ENCODE measurements at regions not wholly inside any gene's neighbourhood (a gene's known extent, or its start where the extent isn't known, plus 50 kb on each side); places are given as distances from the start of the nearest gene placed in this dataset.
"Not testable (repeated sequence)": the region's sequence is repeated elsewhere in the genome, so short reads cannot be mapped to it uniquely, and the experiment has no call there.

DNA sequence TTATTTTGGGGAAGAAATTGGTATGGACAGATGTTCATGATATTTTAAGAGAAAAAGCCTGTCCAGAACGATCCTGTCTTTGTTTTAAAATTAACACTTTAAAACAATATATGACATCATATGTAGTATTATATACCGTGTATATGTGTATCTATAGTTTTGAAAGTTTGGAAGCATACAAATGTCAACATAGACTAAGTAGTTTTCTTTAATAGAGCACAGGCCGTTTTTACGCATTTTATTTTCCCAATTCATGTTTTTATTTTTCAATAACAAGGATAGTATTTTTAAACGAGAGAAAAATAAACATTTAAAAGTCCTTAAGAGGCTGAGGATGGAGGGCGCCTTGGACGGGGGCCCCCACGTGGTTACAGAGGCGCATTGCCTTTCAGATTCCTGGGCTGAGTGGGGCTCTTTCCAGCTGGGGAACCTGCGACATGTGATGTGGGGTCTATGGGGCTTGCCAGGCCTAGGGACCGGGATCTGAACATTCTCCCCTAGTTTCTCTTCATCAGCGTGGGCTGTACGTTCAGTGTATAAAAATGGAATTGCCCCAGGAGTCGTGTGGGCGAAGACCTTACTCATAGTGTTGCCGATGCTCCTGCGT lies 127.8 kb upstream of the ZNF746 start:
- Histone ChIP-seq H3K4me1 (ENCODE audit: control insufficient read depth, insufficient read depth, low read length) (peaks cover 20% of the 10 kb centered on the region), H3K9ac (ENCODE audit: low read length) (peak overlapping the region; percentile 94), H3K36me3 (ENCODE audit: control insufficient read depth, insufficient read depth, low read length) (no peaks in the 10 kb centered on the region), H3K27me3 (ENCODE audit: control insufficient read depth, insufficient read depth, low read length) (no peaks in the 10 kb centered on the region), H3K9me3 (ENCODE audit: control insufficient read depth, low read length) (no peaks in the 10 kb centered on the region), H3K4me3 (ENCODE audit: low read length) (peak overlapping the region; percentile 72)

DNA sequence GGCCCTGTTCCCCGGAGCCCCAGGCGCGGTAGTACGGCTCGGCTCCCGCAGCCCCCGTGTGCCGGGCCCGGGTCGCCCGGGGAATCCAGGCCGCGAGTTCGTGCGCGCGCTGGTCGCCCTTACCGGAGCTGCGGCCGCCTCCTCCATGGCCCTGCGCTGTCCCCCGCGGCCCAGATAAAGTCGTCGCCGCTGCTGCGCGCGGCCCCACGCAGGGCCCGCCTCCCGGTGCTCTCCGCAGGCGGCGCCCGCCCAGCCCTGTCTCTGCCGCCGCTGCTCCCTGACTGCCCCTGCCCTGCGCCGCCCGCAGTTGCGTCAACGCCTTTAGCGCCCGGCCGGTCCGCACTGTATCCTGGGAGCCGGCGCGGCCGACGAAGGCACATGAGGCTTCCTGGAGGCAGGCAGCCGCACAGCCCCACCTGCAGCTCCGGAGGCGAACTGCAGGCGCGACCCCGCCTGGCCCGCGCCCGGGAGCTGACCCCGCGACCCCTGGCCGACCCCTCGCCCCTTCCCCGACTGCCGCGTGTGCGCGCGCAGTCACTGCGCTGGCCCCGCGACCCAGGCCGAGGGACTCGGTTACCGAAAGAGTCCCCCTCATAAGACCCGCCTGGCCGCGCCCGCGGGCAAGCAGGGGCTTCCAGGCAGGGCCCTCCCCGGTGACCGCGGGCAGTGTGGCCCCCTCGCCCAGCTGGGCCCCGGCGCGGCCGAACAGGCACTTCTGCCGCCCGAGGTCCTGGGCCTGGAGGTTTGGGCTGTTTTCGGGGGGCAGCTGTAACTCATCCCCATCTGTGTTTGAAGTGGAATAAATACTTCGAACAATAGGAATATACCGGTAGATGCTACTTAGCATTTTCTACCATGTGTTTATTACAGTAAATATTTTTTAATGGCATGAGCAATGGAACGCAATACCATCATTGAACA lies 127.1 kb upstream of the ZNF746 start:
- peak overlapping the region; percentile 94 for H3K9ac ChIP-seq (ENCODE audit: low read length)
- peaks cover 20% of the 10 kb centered on the region for H3K4me1 ChIP-seq (ENCODE audit: control insufficient read depth, insufficient read depth, low read length)
- no peaks in the 10 kb centered on the region for H3K27me3 ChIP-seq (ENCODE audit: control insufficient read depth, insufficient read depth, low read length)
- H3K4me3 ChIP-seq (ENCODE audit: low read length), result peak overlapping the region; percentile 72
- H3K36me3 ChIP-seq (ENCODE audit: control insufficient read depth, insufficient read depth, low read length), result no peaks in the 10 kb centered on the region
- no peaks in the 10 kb centered on the region for H3K9me3 ChIP-seq (ENCODE audit: control insufficient read depth, low read length)

DNA sequence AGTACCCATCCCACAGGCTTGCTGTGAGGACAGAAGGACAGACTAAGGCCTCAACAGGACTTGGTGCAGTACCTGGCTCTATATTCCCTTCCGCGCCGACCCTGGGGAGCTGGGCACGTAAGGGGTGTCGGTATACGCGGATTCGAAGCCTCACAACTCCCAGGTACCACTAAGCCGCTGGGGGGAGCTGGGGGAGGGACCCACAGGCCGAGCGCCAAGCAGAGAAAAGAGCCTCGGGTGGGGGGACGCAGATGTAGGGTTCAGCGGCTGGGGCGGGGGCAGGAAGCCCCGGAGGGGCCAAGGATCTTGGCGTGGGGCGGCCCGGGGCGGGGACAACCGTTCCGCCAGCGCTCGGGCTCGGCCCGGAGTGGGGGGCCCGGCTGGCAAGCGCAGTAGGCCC lies 126.4 kb upstream of the ZNF746 start:
- Histone ChIP-seq H3K9ac (ENCODE audit: low read length) (peak overlapping the region; percentile 94), H3K9me3 (ENCODE audit: control insufficient read depth, low read length) (no peaks in the 10 kb centered on the region), H3K27me3 (ENCODE audit: control insufficient read depth, insufficient read depth, low read length) (no peaks in the 10 kb centered on the region), H3K36me3 (ENCODE audit: control insufficient read depth, insufficient read depth, low read length) (no peaks in the 10 kb centered on the region), H3K4me1 (ENCODE audit: control insufficient read depth, insufficient read depth, low read length) (peaks cover 20% of the 10 kb centered on the region), H3K4me3 (ENCODE audit: low read length) (peak overlapping the region; percentile 60)

DNA sequence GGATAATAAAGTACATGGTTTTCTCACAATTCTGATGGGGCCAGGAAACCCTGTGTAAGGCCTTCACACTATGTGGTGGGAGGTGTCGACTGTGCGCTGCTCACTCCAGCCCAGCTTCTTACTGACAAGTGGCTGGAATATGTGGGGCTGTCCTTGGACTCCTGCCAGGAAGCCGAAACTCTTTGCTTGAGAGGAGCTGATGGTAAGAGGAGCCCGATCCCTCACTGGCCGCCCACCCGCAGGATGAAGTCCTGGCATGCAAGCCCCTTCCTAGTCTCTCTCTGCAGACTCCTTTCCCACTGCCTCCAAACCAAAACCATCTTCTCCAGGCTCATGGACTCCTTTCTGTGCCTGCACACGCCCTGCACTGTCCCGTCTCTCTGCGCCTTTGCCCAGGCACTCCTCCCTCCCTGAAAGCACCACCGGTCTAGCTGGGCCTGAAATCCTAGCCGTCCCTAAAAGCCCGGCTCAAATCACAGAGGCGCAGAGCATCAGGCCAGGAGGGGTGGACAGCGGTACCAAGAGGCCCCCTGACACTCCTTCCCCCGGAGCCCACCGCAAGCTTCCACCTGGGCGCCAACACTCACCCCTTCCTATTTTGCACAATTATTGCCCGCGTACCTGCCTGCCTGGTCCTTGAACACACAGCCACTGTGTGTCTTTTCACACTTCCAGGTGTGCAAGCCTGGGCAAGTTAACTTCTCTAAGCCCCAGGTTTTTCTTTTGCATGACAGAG lies 125.8 kb upstream of the ZNF746 start:
- H3K36me3 ChIP-seq (ENCODE audit: control insufficient read depth, insufficient read depth, low read length); H3K9me3 ChIP-seq (ENCODE audit: control insufficient read depth, low read length); H3K27me3 ChIP-seq (ENCODE audit: control insufficient read depth, insufficient read depth, low read length): not testable (repeated sequence)
- peak overlapping the region; percentile 94 for H3K9ac ChIP-seq (ENCODE audit: low read length)
- peaks cover 20% of the 10 kb centered on the region for H3K4me1 ChIP-seq (ENCODE audit: control insufficient read depth, insufficient read depth, low read length)
- H3K4me3 ChIP-seq (ENCODE audit: low read length), result peak overlapping the region; percentile 60

DNA sequence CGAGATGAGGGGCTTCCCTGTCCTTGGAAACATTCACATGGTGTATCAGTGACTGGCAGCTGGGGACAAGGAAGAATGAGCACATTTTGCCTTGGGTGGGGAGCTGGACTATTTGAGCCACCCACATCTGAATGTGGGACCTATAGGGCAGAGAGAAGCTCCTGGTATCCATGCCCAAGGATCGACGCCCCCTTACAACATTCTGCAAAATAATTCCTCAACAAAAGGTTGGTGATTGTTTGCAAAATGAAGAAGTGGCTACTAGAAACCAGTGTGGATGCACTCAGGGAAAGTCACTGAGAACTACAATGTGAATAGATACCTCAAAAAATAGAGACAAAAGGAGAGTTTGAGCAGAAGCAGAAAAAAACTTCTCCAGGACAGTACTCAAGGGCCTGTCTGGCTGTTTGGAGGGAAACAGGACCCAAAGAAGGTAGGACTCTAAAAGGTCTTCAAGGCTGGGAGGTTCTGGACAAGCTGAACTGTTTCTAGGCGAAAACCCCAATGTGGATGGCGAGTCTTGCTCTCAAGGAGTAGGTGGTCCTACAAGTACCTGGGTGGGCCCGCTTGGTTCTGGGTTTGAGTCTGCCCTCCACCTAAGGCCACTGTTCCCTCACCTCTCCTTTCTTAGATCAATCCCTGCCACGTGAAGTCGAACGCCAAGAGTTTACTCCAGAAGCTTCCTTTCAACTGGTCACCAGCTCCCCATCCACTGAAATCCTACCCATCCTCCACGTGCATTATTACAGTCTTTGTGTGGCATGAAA lies 125.0 kb upstream of the ZNF746 start:
- no peak overlapping the region for H3K4me3 ChIP-seq (ENCODE audit: low read length)

DNA sequence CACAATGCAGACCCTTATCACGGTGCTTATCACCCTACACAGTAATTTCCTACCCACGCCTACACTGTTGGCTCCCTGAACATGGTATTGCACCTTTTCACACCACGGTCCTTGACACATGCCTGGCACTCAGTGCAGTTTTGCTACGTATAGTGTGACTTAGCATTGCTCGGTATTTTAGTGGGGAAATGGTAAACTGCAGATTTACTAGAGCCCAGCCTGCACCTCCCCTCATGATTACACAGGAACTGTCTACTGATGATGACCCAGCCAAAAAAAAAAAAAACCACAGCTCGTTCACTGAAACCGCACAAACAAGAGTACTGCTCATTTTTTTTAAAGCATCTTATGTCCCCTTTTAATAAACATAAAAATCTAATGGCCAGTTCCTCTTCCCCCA lies 124.2 kb upstream of the ZNF746 start:
- Histone ChIP-seq H3K9ac (ENCODE audit: low read length) (no peak overlapping the region), H3K4me1 (ENCODE audit: control insufficient read depth, insufficient read depth, low read length) (peaks cover 20% of the 10 kb centered on the region), H3K9me3 (ENCODE audit: control insufficient read depth, low read length) (no peaks in the 10 kb centered on the region), H3K4me3 (ENCODE audit: low read length) (no peak overlapping the region), H3K36me3 (ENCODE audit: control insufficient read depth, insufficient read depth, low read length) (no peaks in the 10 kb centered on the region), H3K27me3 (ENCODE audit: control insufficient read depth, insufficient read depth, low read length) (no peaks in the 10 kb centered on the region)

More for the DNA sequence above, 125.0 kb upstream of the ZNF746 start:
- Histone ChIP-seq H3K27me3 (ENCODE audit: control insufficient read depth, insufficient read depth, low read length) (no peaks in the 10 kb centered on the region), H3K36me3 (ENCODE audit: control insufficient read depth, insufficient read depth, low read length) (no peaks in the 10 kb centered on the region), H3K9me3 (ENCODE audit: control insufficient read depth, low read length) (no peaks in the 10 kb centered on the region), H3K9ac (ENCODE audit: low read length) (peak overlapping the region; percentile 6), H3K4me1 (ENCODE audit: control insufficient read depth, insufficient read depth, low read length) (peaks cover 20% of the 10 kb centered on the region)

DNA sequence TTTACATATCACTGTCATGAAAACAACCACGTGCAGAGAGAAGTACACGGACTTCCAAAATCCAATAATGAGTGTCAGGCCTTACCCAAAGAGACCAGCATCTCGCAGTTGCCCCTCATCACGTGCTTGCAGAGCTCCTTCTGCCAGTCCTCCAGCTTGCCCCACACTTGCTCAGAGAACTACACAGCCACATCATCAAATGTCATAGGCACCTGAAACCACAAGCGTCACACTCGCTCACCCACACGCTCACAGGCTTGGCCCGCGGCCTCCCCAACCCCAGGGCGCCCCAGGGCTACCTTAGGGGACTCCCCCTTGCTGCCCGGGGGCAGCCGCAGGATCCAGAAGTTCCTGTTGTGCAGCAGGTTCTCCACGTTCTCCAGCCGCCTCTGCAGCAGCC lies 123.4 kb upstream of the ZNF746 start:
- peaks cover 20% of the 10 kb centered on the region for H3K4me1 ChIP-seq (ENCODE audit: control insufficient read depth, insufficient read depth, low read length)
- no peaks in the 10 kb centered on the region for H3K36me3 ChIP-seq (ENCODE audit: control insufficient read depth, insufficient read depth, low read length)
- no peaks in the 10 kb centered on the region for H3K27me3 ChIP-seq (ENCODE audit: control insufficient read depth, insufficient read depth, low read length)
- no peak overlapping the region for H3K9ac ChIP-seq (ENCODE audit: low read length)
- H3K4me3 ChIP-seq (ENCODE audit: low read length), result no peak overlapping the region
- H3K9me3 ChIP-seq (ENCODE audit: control insufficient read depth, low read length), result no peaks in the 10 kb centered on the region

DNA sequence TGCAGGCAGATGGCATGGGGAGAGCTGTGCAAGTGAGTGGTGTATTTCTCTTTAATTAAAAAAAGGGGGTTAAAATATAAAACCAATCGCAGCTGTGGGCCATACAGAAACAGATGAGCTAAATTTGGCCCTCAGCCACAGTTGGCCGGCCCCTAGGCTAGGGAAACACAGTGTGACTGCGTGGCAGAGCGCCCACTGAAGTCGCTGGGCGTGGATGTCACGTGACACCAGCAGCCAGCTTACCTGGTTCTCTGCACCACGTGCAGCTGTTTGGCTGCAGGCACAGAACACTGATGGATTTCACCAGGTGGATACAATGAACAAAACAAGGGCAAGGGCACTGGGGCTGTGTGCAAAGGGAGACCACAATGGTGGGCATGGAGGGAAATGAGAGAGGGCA lies 119.3 kb upstream of the ZNF746 start:
- peaks cover 3% of the 10 kb centered on the region for H3K36me3 ChIP-seq (ENCODE audit: control insufficient read depth, insufficient read depth, low read length)
- no peaks in the 10 kb centered on the region for H3K4me1 ChIP-seq (ENCODE audit: control insufficient read depth, insufficient read depth, low read length)

DNA sequence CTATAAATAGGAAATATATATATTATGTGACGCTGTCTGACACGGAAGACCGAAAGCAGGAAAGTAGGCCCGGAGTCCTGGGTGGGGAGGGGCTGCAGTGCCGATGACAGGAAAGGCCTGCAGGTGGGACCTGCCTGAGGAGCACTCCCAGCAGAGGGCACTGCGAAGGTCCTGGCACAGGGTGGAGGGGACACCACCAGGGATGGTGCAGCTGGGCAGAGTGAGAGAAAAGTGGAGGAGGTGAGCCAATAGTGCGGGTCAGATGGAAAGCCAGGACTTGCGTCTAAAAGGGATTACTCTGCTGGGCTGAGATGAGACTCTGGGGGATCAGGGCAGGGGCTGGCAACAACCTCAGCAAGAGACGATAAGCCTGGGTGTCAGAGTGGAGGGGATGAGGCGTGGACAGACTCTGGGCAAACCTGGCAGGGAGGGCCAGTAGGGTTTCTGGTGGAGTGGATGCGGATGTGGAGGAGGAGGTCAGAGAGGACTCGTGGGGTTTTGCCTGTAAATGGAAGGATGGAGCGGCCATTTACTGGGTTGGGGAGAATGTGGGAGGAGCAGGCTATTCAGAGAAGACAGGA lies 118.2 kb upstream of the ZNF746 start:
- Histone ChIP-seq H3K36me3 (ENCODE audit: control insufficient read depth, insufficient read depth, low read length) (peaks cover 3% of the 10 kb centered on the region), H3K4me3 (ENCODE audit: low read length) (no peak overlapping the region), H3K4me1 (ENCODE audit: control insufficient read depth, insufficient read depth, low read length) (no peaks in the 10 kb centered on the region), H3K27me3 (ENCODE audit: control insufficient read depth, insufficient read depth, low read length) (no peaks in the 10 kb centered on the region), H3K9ac (ENCODE audit: low read length) (no peak overlapping the region), H3K9me3 (ENCODE audit: control insufficient read depth, low read length) (no peaks in the 10 kb centered on the region)

More for the DNA sequence above, 119.3 kb upstream of the ZNF746 start:
- no peaks in the 10 kb centered on the region for H3K27me3 ChIP-seq (ENCODE audit: control insufficient read depth, insufficient read depth, low read length)
- H3K9ac ChIP-seq (ENCODE audit: low read length), result no peak overlapping the region
- H3K4me3 ChIP-seq (ENCODE audit: low read length), result no peak overlapping the region
- H3K9me3 ChIP-seq (ENCODE audit: control insufficient read depth, low read length), result no peaks in the 10 kb centered on the region

DNA sequence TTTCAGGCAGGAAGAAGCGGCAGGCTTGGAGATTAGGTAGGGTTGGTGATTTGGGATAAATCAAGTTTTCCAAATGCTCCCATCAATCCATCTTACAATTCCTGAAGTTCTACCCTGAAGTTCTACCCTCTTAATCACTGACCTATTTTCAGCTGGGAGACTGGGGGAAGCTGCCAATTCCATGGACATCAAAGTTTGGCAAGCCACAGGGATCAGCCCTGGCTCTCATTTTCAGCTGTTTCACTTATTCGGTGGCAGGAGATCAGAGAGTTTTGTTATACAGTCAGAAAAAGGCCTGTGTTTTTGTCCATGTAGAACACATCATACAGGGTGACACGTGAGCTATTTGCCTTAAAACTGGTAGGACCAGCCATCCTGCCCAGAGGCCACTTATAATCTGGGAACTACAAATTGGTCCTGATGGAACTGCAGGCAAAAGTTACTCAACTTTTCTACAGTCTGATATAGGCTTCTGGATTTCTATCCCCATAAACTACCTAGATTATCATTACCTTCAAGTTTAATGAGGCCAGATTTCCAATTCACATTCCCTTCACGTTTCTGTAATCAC lies 112.9 kb upstream of the ZNF746 start:
- Histone ChIP-seq H3K9me3 (ENCODE audit: control insufficient read depth, low read length) (no peaks in the 10 kb centered on the region), H3K4me3 (ENCODE audit: low read length) (no peak overlapping the region), H3K4me1 (ENCODE audit: control insufficient read depth, insufficient read depth, low read length) (no peaks in the 10 kb centered on the region), H3K9ac (ENCODE audit: low read length) (no peak overlapping the region), H3K36me3 (ENCODE audit: control insufficient read depth, insufficient read depth, low read length) (peaks cover 11% of the 10 kb centered on the region), H3K27me3 (ENCODE audit: control insufficient read depth, insufficient read depth, low read length) (no peaks in the 10 kb centered on the region)

DNA sequence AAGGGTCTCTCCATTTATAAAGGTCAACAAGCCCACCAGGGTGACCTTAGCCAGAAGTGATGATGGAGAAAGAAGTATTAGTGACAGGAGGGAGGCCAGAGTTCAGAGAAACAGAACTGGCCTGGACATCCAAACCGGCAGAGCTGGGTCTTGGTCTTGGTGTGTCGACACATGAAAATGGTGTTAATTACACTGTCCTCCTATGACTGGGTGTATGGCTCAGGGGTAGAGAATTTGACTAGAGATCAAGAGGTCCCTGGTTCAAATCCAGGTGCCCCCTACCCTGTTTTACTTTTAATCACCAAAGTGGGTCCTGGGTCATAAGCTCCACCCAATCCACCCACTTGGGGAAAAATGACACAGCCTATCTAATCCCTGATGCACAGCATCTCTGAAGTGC lies 110.6 kb upstream of the ZNF746 start:
- H3K27me3 ChIP-seq (ENCODE audit: control insufficient read depth, insufficient read depth, low read length), result no peaks in the 10 kb centered on the region
- no peak overlapping the region for H3K4me3 ChIP-seq (ENCODE audit: low read length)
- H3K9ac ChIP-seq (ENCODE audit: low read length), result no peak overlapping the region
- no peaks in the 10 kb centered on the region for H3K9me3 ChIP-seq (ENCODE audit: control insufficient read depth, low read length)
- peaks cover 11% of the 10 kb centered on the region for H3K36me3 ChIP-seq (ENCODE audit: control insufficient read depth, insufficient read depth, low read length)
- no peaks in the 10 kb centered on the region for H3K4me1 ChIP-seq (ENCODE audit: control insufficient read depth, insufficient read depth, low read length)

Measured in mucosa of stomach (tissue), 1 donor.